GM20431 (cell line): ENCODE measurements at regions not wholly inside any gene's neighbourhood (a gene's known extent, or its start where the extent isn't known, plus 50 kb on each side); places are given as distances from the start of the nearest gene placed in this dataset.
"Not testable (repeated sequence)": the region's sequence is repeated elsewhere in the genome, so short reads cannot be mapped to it uniquely, and the experiment has no call there.

Source experiments
- in situ Hi-C: fragments of 300-500 bp; cut with MseI, MboI; formaldehyde crosslinking; loops from one replicate; pipeline ENCODE4 v1.15.0; 2020; ENCODE audit warnings: low sequenced_read_pairs; ENCODE audit not compliant: unreplicated experiment

DNA sequence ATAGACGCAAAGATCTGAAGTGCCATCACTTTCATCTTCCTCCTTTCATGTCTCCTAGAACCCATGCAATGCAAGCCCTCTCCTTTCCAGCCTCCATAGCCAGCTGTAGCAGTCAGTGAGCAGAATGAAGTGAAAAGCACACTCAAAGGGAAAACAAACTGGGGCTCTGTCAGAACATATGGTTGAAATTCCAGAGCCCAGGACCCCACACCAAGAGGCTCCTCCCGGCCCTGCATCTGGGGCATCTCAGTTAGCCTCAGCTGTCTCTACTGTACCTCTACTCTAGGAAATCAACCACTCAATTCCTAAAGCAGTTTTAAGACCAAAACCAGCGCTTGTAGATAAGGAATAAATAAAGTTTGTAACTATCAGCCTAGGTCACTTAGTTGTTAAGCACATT lies 73.8 kb upstream of the P3H2 start:
- in situ Hi-C loops = no loop called here

DNA sequence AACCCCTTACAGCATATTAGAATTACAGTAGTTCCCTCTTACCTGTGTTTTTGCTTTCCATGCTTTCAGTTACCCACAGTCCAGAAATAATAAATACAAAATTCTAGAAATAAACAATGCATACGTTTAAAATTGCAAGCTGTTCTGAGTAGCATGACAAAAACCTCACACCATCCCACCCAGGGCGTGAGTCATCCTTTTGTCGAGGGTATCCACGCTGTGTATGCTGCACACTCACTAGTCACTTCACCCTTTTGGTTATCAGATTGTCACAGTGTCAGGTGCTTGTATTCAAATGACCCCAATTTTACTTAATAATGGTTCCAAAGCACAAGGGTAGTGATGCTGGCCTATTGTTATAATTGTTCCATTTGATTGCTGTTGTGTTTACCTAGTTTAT lies 72.5 kb upstream of the P3H2 start:
- in situ Hi-C loops = no loop called here

DNA sequence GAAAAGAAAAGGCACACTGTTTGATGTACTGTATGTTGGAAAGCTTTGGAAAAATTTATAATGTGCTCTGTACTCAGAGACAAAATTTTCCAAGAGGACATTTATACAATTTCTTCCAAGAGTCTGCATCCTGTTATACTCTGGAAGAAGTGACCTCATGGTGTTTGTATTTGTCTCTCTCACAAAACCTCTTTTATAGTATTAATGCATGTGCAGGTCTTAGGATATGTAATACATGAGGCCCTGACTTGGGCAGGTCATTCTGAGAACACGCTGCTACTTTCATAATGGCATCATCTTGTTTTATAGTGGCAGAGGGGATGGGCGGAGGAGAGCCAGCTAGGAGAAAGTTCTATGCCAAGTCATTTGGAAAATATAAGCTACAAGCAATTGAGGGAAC lies 72.0 kb upstream of the P3H2 start:
- in situ Hi-C loops = no loop called here

DNA sequence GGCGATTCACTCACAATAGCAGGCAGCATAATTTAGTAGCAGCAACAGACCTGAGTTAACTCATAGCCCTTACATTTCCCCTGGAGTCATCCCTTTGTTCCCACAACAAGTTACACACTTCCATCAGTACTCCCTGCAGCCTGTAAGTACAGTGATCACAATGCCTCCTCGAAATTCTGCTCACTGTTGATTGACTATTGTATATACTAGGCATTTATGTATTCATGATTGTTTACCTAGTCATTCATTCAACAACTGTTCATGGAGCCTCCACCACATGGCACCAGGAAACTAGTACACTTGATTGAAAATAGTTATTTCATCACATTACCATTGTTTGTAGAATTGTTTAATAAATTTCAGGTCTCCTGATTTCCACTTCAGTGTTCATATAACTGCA lies 71.4 kb upstream of the P3H2 start:
- in situ Hi-C loops = no loop called here

DNA sequence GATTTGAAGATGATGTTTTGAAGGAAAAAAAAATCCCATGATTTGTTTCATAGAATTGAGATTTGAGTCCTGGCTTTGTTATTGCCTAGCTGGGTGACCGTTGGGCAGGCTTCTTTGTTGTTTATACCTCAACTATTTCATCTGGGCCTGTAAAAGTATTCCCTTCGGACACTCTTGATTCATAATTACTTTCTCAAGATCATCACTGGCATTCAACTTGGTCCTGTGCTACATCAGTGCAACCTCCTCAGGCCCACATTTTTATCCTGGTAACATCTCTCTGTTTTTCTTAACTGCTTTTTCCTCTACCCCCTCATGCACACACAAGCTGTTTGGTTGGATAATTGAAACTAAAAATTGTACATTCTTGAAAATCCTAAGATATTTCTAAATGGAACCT lies 67.5 kb upstream of the P3H2 start:
- in situ Hi-C loops = no loop called here

DNA sequence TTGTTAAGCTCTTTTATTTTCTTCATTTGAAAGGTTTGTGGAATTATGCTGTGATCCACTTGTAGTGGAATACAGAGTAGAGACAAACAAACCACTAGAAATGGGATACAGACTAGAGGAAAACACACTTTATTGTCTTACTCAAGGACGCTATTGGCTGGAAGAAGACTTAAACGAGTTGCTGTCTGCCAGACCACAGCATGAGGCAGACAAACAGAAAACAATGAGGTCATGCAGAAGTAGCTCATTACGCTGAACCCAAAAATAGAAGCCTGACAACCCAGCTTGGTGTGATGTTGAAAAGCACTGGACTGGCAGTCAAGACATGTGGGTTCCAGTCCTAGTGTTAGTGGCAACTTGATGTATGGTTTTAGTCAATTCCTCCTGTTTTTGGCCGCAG lies 62.4 kb upstream of the P3H2 start:
- in situ Hi-C loops = no loop called here

DNA sequence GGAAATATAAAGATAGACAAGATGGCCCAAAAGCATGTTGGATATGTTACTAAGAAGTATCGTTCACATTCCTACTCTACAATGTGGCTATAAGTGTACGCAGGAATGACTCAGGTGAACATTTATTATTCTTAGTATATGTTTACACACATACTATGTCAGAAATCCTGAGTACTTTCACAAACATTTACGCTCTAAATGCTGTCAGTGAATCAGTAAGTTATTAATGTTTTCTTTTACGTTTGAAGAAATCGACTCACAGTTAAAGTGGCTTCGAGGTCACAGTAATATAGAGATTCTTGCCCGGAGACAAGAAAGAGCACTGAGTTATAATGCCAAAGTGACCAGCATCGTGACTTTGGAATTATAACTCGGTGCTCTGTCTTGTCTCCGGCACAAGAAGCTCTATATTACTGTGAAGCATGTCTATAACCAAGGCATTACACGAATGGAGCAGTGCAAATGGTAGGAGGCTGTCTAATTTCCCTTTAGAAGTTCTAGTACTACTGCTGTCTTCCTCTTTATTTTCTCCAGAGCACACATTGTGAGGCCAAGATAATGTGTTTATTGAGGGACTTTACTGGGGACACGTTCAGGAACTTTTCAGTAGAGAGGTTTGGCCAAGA lies 61.8 kb upstream of the P3H2 start:
- in situ Hi-C loops = no loop called here

DNA sequence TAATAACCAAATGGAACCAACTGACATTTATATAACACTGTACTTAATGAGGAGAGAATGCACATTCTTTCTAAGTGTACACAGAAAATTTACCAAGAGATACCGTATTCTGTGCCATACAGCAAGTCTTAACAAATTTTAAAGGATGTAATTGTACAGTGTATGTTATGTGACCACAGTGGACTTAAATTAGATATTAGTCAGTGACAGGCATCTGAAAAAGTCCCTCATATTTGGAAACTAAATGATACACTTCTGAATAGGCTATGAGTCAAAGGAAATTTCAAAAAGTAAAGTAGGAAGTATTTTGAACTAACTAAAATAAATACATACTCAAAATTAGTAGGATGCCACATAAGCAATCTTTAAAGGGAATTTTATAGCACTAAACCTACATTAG lies 59.6 kb upstream of the P3H2 start:
- in situ Hi-C loops = no loop called here

DNA sequence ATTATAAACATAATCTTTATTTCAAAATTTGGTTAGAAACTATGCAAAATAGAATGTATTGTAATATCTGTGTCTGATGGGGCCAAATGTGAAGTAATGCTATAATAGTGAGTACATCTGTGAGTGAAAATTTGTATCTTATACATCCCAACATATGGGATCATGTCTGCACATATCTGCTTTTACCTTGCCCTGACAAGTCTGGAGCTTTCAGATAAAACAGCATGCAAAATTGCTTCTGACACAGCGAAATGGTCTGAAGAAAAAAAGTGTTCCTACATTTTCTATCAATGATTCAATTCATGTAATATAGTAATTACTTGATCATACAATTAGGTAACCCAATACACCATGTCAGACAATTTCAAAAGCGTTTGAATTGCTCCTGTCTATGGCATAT lies 58.1 kb upstream of the P3H2 start:
- in situ Hi-C loops = no loop called here

DNA sequence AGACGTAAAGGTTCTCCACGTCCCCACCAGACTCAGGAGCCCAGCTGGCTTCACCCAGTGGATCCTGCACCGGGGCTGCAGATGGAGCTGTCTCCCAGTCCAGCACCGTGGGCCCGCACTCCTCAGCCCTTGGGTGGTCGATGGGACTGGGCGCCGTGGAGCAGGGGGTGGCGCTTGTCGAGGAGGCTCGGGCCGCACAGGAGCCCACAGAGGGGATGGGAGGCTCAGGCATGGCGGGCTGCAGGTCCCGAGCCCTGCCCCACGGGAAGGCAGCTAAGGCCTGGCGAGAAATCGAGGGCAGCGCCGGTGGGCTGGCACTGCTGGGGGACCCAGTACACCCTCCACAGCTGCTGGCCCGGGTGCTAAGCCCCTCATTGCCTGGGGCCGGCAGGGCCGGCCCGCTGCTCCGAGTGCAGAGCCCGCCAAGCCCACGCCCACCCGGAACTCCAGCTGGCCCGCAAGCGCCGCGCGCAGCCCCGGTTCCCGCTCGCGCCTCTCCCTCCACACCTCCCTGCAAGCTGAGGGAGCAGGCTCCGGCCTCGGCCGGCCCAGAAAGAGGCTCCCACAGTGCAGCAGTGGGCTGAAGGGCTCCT lies 56.3 kb upstream of the P3H2 start:
- in situ Hi-C loops = not testable (repeated sequence)

DNA sequence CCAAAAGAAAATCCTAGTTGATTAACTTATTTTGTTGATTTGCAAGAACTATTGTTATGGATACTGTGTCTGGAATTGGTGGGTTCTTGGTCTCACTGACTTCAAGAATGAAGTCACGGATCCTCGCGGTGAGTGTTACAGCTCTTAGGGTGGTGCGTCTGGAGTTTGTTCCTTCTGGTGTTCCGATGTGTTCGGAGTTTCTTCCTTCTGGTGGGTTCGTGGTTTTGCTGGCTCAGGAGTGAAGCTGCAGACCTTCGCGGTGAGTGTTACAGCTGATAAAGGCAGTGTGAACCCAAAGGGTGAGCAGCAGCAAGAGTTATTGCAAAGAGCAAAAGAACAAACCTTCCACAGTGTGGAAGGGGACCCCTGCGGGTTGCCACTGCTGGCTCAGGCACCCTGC lies 55.4 kb upstream of the P3H2 start:
- in situ Hi-C loops = not testable (repeated sequence)

DNA sequence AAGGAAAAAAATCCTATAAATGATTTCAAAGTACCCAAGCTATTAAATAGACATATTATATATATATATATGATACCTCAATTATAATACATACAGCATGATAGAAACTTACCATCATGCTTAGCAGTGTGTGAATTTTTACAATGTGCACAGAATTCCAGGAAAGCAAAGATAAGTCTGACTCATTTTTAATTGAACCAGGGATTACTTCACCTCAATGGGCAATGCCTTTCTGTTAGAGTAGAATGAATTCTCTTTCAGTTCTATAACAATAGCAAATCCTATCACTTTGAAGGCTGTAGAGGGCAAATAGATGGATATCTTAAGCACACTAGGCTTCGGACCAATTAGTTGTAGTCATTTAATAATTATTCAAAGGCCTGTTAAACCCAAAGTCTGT lies 54.8 kb upstream of the P3H2 start:
- in situ Hi-C loops = no loop called here

DNA sequence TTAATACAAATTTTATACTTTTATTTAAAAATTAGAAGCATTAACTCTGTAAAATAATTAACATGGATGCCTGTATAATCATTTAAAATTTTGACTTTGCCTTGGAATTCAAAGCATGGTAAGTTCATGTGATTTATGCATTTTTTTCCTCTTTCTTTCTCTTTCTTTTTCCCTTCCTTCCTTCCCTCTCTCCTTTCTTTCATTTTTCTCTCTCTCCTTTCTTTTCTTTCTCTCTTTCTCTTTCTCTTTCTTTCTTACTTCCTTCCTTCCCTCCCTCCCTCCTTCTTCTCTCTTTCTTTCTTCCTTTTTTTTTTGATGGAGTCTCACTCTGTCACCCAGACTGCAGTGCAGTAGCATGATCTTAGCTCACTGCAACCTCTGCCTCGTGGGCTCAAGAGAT lies 53.8 kb upstream of the P3H2 start:
- in situ Hi-C loops = no loop called here

DNA sequence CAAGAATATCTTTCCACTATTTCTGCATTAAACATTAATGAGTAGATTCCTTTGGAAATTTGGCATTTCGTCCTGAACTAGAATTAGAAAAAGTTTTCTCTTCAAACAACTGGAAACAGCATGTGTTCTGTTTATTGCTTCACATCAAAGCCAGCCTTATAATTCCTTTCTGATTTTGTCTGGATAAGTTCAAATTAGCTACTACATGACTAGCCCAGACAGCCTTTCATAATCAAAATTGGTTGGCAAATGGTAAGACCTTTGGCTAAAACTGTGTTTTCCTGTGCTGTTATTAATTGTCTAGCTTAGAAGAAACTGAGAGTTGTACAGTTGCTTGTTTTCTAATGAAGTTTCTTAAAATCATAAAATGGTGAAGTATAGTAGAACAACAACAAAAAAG lies 52.7 kb upstream of the P3H2 start:
- in situ Hi-C loops = no loop called here

DNA sequence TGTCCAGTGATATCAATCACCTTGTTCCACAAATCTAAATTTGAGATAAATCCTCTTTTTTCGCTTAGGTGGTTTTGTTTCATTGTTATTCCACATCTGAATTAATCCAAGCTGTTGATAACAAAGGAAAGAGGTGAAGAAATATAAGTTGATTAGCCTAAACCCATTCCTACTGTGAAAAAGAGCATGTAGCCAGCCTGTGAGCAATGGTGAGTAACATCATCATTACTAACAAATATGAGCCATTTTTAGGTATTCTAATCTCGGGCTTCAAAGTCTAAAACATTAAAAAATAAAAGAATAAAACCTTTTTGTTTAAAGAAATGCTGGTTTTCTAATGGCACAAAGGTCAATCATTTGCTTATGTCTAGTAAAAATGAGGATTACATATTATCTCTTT lies 52.1 kb upstream of the P3H2 start:
- in situ Hi-C loops = no loop called here
